SIG-M5 treated with dmso at 0.1 percent for 504 hours (cell line): ENCODE measurements at regions not wholly inside any gene's neighbourhood (a gene's known extent, or its start where the extent isn't known, plus 50 kb on each side); places are given as distances from the start of the nearest gene placed in this dataset.

Experiments used
- DNase-seq: peaks from one replicate; lab custom pipeline; 2025; ENCODE audit not compliant: unreplicated experiment; lab: John Stamatoyannopoulos, UW

DNA sequence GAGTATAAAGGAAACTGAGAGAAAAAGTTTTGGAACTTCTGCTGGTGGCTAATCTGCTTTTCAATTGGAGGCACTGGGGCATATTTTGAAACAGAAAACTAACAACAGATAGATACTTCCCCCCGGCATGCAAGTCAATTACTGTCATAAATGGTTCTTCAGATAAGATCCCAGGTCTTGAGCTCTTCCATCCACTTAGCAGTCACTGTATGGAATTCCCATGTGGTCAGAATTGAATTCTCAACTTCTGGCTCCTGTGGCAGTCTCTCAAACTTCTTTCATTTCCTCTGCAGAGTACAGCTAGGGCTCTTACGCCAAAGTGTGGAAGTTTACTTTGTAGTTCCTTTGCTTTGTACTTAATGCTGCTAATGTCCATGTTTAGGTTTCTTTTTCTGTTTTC, 452.2 kb downstream of the IPO8 start:
- DNase-seq = no peak

DNA sequence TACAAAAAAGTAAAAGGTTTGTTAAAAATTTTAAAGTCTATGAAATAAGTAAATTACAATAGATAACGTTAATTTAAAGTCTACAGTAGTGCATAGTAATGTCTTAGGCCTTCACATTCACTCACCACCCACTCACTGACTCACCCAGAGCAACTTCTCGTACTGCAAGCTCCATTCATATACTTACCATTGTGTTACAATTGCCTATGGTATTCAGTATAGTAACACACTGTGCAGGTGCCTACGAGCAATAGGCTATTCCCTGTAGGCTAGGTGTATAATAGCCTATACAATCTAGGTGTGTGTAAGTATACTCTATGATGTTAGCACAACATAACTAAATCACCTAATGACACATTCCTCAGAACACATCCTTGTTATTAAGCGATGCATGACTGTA, 435.3 kb upstream of the TMTC1 start:
- no peak for DNase-seq

DNA sequence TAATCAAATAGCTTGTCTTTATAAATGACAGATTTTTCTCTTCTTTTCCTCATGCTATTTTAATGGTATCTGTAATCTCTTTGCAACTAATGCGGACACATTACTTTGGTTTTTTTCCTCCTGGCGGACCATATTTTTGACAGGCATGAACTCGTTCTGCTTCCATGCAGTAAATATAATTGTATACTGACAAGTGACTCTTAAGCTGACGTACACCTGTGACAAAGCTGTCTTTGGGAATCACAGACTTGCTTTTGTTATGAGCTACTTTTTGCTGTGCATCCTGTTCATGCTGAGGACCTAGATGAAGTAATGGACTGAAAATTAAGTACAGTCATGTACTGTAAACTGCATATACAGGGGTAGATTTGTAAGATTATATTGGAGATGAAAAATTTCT, 434.3 kb upstream of the TMTC1 start:
- DNase-seq = no peak

DNA sequence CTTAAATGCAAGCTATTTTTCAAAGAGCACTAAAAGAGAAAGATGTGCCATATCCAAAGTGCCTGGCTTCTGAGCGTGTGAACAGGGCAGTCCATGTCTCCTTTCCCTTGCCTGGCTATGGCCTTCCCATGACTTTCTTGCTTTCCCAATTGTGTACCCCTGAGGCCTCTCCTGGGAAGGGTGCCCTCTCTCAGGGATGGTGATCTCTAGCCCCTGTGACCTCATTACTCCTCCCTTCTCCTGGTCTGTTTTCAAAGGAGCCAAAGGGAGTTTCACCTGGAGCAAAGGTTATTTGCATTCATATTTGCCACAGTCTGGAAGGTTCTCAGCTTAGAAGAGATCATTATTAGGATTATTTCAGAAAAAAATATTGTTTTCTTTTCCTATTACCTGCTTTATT, 429.4 kb upstream of the TMTC1 start:
- no peak for DNase-seq

DNA sequence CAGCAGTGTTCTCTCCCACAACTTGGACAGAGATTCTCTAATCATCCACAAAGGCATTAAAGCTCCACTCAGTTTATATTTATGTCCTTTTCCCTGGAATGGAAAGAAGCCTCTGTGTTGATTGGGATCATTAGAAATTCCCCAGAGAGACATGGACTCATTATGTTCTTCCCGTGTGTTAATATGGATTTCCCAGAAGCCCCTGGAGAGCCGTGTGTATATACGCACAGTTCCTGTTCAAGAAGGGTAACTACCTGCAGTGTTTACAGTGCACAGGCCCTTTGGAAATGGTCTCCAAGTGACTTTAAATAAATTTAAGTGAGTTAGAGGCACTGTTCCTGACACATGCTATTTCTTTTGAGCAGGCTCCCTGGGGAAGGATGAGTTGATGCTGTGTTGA, 428.0 kb upstream of the TMTC1 start:
- no peak for DNase-seq

DNA sequence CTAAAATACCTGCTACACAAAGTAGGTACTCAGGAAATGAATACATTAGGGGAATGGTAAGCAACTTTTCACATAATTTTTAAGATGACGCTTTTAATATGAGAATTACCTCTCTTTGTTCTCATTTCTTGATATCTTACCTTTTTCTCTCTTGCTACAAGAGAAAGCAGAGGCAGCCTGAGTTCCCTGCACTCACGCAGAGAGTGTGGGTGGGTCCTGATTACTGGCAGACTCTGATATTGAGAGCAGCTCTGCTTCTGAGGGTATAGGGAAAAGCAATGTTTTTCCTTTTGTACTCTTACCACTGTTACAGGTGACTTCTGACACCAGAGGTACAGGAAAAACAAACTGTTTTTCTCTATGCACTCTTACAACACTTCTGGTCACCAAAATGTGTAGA, 420.2 kb upstream of the TMTC1 start:
- no peak for DNase-seq

GRCh38 chr12:30202521-30203254, 418.9 kb upstream of the TMTC1 start:
- no peak for DNase-seq

DNA sequence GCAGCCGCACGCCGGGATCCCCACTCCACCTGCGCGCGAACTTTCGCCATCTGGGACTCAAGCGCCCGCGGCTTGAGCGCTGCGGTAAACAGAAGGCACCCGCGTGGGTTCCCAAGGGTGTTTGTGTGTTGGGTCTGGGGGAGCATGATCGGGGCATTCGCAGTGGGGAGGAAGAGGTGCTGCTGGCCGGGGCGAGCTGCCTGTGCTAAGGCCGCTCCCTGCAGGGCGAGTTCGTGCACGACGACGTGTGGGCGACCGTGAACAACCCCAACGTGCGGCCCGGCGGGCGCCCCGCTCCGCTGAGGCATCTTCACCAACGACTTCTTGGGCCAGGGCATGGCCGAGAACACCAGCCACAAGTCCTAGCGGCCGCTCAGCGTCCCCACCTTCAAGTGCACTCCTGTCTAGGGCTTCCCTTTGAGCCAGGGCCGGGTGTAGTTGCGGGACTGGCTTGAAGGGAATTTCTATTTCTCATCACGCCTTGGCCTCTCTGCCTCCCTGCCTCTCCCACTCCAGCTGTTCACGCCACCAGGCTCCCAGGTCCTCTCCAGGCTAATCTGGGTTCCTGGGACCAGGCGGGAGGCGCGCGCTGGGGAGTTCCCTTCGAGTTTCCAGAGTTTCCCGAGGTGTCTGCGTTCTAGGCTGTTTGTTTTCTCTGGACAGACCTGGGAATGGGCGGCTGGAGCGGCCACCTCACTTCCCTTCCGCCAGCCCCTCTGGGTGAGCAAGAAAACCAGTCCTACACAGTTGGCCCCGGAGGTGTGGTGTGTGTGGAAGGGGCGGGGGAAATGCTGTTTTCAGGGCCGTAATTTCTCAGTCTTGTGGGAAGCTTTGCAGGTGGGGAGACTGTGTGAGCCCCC, 417.8 kb upstream of the TMTC1 start:
- no peak for DNase-seq

DNA sequence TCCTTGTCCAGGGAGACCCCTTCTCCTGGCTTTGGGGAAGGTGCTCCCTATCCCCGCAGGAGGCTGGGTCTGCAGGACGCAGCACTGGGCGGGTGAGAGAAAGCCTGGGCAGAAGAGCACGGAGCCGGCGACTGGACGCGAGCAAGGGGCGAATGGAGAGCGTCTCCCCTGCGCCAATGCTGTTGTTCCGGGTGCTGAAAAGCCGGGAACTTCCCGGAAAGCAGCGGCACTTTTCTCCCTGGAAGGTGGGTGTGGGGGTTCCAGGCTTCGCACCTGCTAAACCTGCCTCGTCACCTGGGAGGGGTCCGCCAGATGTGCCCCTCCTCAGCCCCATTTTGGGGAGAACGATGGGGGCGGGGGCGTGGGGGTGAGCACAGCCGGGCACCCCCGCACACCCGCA, 417.1 kb upstream of the TMTC1 start:
- no peak for DNase-seq

DNA sequence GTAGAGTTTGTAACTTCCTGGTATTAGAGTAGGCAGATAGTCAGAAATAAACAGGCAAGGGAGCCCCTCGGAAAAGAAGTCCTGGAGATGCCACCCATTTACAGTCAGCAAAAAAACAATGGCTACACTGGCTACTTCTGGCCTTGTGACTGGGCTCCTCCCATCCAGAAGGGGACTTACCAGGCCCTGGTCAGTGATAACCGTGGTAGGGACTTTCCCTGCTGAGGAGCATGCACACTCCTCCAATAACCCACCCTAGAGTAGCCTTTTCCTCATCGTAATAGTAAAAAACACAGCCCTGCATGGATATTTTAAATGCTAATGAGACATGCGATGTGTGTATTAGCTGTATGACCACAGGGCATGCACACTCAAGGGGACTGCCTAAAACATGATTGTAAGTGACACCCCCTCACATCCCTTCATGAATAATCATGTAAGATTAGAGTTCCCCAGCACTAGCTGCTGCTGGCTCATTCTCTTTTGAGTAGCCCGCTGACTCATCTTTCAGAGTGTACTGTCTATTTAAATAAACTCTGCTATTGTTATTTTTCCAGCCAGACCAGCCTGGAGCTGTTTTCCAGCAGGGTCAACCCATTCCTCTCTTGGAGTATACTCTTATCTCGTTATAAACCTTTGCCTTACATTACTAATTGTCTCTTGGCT, 413.8 kb upstream of the TMTC1 start:
- DNase-seq = no peak

- no peak for DNase-seq
Measured at GRCh38 chr12:30191696-30192455, 408.1 kb upstream of the TMTC1 start.

DNA sequence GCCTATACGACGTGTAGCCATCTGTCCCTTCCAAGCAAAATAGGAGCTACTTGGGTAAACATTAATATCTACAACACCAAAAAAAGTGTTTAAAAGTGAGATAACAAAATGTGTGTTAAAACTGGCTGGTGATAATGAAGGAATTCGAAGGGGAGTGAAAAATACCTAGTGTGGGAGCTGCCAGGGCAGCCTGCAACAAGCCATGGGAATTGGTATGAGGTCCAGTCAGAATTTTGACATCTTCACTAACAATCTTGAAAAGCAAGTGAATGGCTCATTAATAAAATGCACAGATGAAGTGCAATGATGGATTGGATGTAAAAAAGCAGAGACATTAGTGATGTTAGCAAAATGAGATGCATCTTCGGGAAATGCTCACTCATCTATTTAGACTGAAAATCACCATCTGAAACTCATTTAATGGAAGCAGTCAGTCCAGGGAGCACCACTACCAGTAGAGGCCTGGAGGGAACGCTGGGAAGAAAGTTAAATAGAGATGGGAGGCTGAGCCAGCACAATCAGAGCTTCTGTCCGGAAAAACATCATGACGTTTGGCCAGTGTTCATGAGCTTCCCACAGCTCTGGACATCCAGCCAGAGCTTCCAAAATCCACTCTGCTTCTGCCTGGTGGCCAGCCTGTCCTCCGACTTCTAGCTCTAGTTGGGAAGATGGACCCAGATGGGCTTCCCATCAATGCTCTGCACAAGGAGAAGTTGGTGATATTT, 405.0 kb upstream of the TMTC1 start:
- DNase-seq = no peak

GRCh38 chr12:30187426-30187825, 403.7 kb upstream of the TMTC1 start:
- DNase-seq = no peak

DNA sequence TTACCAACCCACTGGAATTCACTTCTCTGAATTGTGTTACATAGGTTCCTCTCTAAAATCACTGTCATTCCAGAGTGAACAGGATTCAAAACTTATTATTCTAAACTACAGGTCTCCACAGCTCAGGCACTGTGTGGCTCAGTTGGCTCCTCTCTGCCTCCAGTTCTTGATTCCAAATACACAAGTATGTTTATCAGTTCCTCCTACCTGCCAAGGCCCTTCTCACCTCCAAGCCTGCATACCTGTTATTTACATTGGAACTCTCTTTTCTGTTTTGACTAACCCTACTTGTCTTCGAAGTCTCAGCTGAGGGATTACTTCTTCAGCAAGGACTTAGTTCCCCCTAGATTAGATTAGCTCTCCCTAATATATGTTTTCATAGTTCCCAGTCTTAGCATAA, 397.6 kb upstream of the TMTC1 start:
- no peak for DNase-seq

DNA sequence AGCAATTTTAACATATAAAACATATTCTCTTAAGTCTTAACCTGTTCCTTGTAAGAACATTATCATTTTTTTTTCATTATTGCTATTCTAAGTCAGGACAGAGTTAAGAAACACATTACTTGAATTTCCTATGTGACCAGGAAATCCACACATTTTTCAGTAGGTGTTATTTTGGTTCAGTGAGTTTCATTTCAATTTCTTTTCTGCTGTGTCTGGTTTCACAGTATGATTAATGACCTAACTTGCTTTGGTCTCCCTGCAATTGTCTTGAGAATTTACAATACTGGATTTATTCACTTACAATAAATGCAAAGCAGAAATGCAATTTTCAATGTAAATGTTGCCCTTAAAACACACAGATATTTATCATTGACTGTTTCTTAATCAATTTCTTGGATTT, 396.9 kb upstream of the TMTC1 start:
- DNase-seq = no peak

DNA sequence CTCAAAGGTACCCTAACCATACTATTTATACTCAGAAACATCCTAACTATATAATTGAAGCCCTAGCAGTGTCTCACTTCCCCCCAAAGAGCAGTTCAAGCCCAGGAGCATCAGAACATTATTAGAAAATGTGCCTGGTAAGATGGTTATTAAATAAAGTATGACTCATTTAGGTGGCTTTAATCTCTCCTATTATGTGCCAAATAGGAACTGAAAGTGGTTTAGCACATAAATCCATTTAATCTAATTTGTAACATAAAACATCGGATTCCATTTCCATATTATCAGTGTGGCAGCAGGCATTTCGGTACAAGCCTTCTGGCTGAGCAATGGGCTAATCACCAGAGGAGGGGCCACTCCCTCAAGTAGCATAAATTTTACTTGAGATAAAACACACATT, 395.2 kb upstream of the TMTC1 start:
- no peak for DNase-seq

GRCh38 chr12:30169839-30170591, 386.3 kb upstream of the TMTC1 start:
- no peak for DNase-seq

DNA sequence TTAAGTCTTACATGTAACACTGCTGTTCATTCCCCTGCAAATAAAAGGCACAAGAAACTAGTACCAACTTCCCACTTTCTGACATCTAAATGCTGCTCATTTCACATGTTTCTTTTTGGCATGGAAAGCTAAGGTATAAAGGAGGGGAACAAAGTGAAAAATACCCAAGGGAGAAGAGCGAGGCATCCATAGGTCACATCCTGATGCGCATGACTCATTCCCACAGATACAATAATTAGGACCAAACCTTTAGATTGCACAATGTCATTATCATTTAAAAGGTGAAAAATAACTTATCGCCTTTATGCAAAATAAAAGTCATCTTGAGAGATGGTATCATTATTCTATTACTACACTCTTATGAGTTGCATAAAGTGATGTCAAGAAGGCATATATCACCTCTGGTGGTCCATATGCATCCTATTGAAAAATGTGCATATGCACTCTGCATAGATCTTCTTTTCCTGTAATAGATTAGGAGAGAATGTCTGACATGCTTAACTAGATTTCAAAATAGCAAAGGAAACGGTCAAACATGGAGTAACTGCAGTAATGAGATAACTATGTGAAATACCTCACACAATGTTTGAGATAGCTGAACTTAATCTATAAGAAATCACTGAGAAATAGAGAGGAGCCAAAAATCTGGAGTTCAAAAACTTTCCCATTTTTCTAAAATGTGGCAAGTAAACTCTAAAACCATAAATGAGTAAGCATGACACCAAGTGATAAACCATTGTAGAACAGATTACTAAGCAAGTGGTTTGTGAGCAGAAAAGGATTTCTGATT, 382.5 kb upstream of the TMTC1 start:
- DNase-seq = no peak
